ENCODE measurements at regions not wholly inside any gene's neighbourhood (a gene's known extent, or its start where the extent isn't known, plus 50 kb on each side); places are given as distances from the start of the nearest gene placed in this dataset.

DNA sequence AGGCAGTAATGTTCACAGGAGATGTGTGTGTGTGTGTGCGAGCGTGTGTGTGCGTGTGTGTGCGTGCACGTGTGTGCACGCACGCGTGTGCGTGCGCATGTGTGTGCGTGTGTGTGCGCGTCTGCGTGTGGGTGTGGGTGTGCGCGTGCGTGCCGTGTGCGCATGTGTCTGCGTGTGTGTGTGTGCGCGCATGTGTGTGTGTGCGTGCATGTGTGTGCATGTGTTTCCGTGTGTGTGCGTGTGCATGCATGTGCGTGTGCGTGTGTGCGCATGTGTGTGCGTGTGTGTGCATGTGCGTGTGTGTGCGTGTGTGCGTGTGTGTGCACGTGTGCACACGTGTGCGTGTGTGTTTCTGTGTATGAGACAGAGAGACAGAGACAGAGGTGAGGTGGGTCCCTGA is 136.0 kb upstream of the CST7 start:
- Histone ChIP-seq H3K4me1 (no peaks in the 10 kb centered on the region), H3K27me3 (peaks cover 0 to 15% of the 10 kb centered on the region in 2 donors), H3K4me3 (no peak overlapping the region), H3K36me3 (no peaks in the 10 kb centered on the region), H3K27ac (no peak overlapping the region), H3K9me3 (no peaks in the 10 kb centered on the region)
- TF ChIP-seq, protein P1, sequence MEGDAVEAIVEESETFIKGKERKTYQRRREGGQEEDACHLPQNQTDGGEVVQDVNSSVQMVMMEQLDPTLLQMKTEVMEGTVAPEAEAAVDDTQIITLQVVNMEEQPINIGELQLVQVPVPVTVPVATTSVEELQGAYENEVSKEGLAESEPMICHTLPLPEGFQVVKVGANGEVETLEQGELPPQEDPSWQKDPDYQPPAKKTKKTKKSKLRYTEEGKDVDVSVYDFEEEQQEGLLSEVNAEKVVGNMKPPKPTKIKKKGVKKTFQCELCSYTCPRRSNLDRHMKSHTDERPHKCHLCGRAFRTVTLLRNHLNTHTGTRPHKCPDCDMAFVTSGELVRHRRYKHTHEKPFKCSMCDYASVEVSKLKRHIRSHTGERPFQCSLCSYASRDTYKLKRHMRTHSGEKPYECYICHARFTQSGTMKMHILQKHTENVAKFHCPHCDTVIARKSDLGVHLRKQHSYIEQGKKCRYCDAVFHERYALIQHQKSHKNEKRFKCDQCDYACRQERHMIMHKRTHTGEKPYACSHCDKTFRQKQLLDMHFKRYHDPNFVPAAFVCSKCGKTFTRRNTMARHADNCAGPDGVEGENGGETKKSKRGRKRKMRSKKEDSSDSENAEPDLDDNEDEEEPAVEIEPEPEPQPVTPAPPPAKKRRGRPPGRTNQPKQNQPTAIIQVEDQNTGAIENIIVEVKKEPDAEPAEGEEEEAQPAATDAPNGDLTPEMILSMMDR (IDR thresholded peaks at IDR 0.05): no peak
- DNase-seq: no peak
- intact Hi-C loops (cut with DNase I; ENCODE audit: low total_unique reads): no loop called here

DNA sequence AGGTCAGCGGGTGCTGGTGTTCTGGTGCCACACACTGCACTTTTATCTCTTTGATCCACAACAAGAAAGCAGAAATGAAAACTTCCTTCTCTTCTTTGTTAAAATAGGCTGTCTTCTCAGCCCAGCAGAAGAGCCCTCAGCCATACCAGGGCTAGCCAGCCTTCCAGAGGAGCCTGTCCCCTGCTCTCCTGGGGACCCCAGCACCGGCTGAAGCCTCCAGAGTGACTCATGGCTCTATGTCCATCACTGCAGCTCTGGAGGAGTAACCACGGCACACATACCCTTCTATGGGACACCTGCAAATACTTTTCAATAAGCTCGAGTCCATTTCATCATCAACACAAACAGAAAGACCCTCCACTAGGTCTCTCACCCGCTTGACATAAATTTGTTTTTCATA is 135.6 kb upstream of the CST7 start:
- no peak for DNase-seq
- H3K4me1 ChIP-seq: no peaks in the 10 kb centered on the region
- TF ChIP-seq, protein P1 (IDR thresholded peaks at IDR 0.05): no peak
- H3K27me3 ChIP-seq: peaks cover 0 to 15% of the 10 kb centered on the region in 2 donors
- no peaks in the 10 kb centered on the region for H3K36me3 ChIP-seq
- no peak overlapping the region for H3K27ac ChIP-seq
- H3K4me3 ChIP-seq: no peak overlapping the region
- no peaks in the 10 kb centered on the region for H3K9me3 ChIP-seq
- intact Hi-C loops (cut with DNase I; ENCODE audit: low total_unique reads): no loop called here

DNA sequence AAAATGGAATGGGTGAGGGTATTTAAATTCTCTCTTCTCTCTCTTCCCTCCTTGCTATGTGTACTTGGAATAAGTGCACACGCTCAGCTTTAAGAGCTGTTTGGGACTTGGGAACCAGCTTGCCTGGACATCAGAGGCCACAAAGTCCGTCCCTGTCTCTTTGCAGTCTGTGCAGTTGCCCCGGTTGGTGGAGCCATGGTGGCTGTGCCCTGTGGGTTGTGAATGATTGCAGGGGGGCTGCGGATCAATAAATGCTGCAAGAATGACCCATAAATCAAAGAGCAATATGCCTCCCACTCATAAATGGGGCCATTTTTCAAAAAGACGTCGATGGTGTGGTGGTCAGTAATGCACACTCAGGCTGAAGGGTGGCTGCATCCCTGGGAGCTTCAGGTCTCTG is 135.1 kb upstream of the CST7 start:
- DNase-seq: no peak

DNA sequence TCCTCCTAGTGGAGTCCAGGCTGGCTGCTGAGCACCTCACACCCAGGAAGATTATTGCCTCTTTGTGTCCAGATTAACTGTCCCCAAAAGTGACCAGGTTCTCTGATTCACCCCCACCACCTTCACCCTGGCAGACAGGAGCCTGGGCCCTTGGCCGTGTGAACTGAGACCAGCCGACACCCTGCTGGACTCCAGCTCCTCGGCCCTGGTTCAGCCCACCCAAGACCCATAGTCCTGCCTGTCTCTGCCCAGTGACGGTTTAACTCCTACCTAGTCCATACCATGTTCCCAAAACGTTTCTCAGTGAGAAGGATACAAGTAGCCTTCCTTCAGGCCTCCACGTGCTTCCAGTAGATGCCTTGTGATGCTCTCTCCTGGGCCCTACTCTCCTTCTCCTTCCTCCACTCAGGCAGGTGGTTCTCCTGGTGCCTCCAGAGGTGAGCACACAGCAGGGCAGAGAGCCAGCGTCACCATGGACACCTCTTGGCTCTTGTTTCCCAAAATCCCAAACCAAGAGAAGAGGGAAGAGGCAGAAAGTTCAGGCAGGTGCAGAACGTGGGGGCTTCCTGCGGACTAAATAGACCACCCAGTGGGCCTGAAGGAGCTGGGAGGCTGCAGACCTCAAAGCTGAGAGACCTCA is 134.4 kb upstream of the CST7 start:
- H3K36me3 ChIP-seq: no peaks in the 10 kb centered on the region
- DNase-seq: no peak
- H3K4me3 ChIP-seq: no peak overlapping the region
- no peak overlapping the region for H3K27ac ChIP-seq
- no peaks in the 10 kb centered on the region for H3K4me1 ChIP-seq
- TF ChIP-seq, protein P1 (IDR thresholded peaks at IDR 0.05): no peak
- H3K9me3 ChIP-seq: peaks cover 0 to 4% (median 0%) of the 10 kb centered on the region in 3 donors
- peaks cover 0 to 14% of the 10 kb centered on the region in 2 donors for H3K27me3 ChIP-seq
- intact Hi-C loops (cut with DNase I; ENCODE audit: low total_unique reads): no loop called here

More for the DNA sequence above, 135.1 kb upstream of the CST7 start:
- no peak overlapping the region for H3K4me3 ChIP-seq
- no peaks in the 10 kb centered on the region for H3K4me1 ChIP-seq
- H3K27me3 ChIP-seq: peaks cover 0 to 15% of the 10 kb centered on the region in 2 donors
- H3K36me3 ChIP-seq: no peaks in the 10 kb centered on the region
- intact Hi-C loops (cut with DNase I; ENCODE audit: low total_unique reads): no loop called here
- TF ChIP-seq, protein P1 (IDR thresholded peaks at IDR 0.05): no peak
- no peak overlapping the region for H3K27ac ChIP-seq
- no peaks in the 10 kb centered on the region for H3K9me3 ChIP-seq

DNA sequence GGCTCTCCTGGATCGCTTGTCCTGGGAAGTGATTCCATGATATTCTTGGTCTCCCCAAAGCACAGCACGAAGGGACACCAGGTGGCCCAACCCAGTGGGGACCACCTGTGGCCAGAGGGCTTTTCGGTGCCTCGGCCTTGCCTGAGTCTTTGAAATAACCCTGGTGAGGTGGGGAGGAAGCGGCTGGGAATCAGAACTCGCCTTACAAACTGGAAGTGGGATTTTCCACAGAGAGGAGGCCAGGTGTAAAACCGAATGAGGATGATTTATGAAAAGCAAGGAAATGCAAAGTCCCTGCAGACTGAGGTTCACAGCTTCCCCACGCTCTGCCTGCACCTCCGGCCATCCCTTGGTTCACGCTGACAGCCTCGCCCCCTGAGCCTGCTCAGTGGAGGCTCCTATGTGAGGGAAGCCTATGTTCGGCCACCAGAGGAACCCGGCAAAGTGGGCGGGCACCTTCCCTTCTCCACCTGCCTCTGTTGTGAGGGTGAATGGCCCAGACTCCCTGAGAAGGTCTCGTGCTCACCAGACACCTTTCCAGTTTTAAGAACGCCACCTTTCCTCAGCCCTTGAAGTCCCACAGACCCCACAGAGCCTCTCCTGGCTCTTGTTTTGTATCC is 133.8 kb upstream of the CST7 start:
- no peaks in the 10 kb centered on the region for H3K36me3 ChIP-seq
- peaks cover 0 to 11% of the 10 kb centered on the region in 2 donors for H3K27me3 ChIP-seq
- TF ChIP-seq, protein P1 (IDR thresholded peaks at IDR 0.05): no peak
- H3K4me3 ChIP-seq: no peak overlapping the region
- H3K9me3 ChIP-seq: peaks cover 0 to 4% (median 0%) of the 10 kb centered on the region in 3 donors
- no peak for DNase-seq
- no peaks in the 10 kb centered on the region for H3K4me1 ChIP-seq
- no peak overlapping the region for H3K27ac ChIP-seq
- intact Hi-C loops (cut with DNase I; ENCODE audit: low total_unique reads): no loop called here
